ENCODE measurements at regions not wholly inside any gene's neighbourhood (a gene's known extent, or its start where the extent isn't known, plus 50 kb on each side); places are given as distances from the start of the nearest gene placed in this dataset.

GRCh38 chr11:69545976-69546617 is 64.6 kb downstream of the LINC01488 start:
- DNase-seq (ENCODE audit: low read depth) = no peak

- no peak for DNase-seq (ENCODE audit: low read depth)
Observed at GRCh38 chr11:69546735-69547370, 65.4 kb downstream of the LINC01488 start.

GRCh38 chr11:69550846-69551245 is 69.4 kb downstream of the LINC01488 start:
- no peak for DNase-seq (ENCODE audit: low read depth)

- no peak for DNase-seq (ENCODE audit: low read depth)
Observed at GRCh38 chr11:69551963-69552362, 70.5 kb downstream of the LINC01488 start.

GRCh38 chr11:69552951-69553350 is 71.5 kb downstream of the LINC01488 start:
- DNase-seq (ENCODE audit: low read depth) = no peak

GRCh38 chr11:69553416-69554357 is 72.2 kb downstream of the LINC01488 start:
- DNase-seq (ENCODE audit: low read depth) = no peak

GRCh38 chr11:69554849-69555248 is 73.4 kb downstream of the LINC01488 start:
- peak; percentile 52 for DNase-seq (ENCODE audit: low read depth)

- no peak for DNase-seq (ENCODE audit: low read depth)
Observed at GRCh38 chr11:69557266-69557665, 75.8 kb downstream of the LINC01488 start.

GRCh38 chr11:69558519-69558941 is 77.1 kb downstream of the LINC01488 start:
- DNase-seq (ENCODE audit: low read depth) = no peak

GRCh38 chr11:69559181-69559580 is 77.7 kb downstream of the LINC01488 start:
- no peak for DNase-seq (ENCODE audit: low read depth)

GRCh38 chr11:69560141-69560790 is 78.8 kb downstream of the LINC01488 start:
- DNase-seq (ENCODE audit: low read depth) = peak; percentile 18

GRCh38 chr11:69562302-69562701 is 78.7 kb upstream of the CCND1 start:
- DNase-seq (ENCODE audit: low read depth) = no peak

- DNase-seq (ENCODE audit: low read depth) = no peak
Observed at GRCh38 chr11:69562816-69563215, 78.1 kb upstream of the CCND1 start.

GRCh38 chr11:69563306-69563705 is 77.7 kb upstream of the CCND1 start:
- no peak for DNase-seq (ENCODE audit: low read depth)

GRCh38 chr11:69563946-69564775 is 76.8 kb upstream of the CCND1 start:
- DNase-seq (ENCODE audit: low read depth) = peak; percentile 66

GRCh38 chr11:69566001-69566400 is 75.0 kb upstream of the CCND1 start:
- no peak for DNase-seq (ENCODE audit: low read depth)

GRCh38 chr11:69567951-69568808 is 72.8 kb upstream of the CCND1 start:
- DNase-seq (ENCODE audit: low read depth) = peak; percentile 45

GRCh38 chr11:69568809-69569097 is 72.2 kb upstream of the CCND1 start:
- DNase-seq (ENCODE audit: low read depth) = no peak

- no peak for DNase-seq (ENCODE audit: low read depth)
Observed at GRCh38 chr11:69569306-69570200, 71.4 kb upstream of the CCND1 start.

All from M059J (cell line).